ENCODE measurements at regions not wholly inside any gene's neighbourhood (a gene's known extent, or its start where the extent isn't known, plus 50 kb on each side); places are given as distances from the start of the nearest gene placed in this dataset.
"Not testable (repeated sequence)": the region's sequence is repeated elsewhere in the genome, so short reads cannot be mapped to it uniquely, and the experiment has no call there.

DNA sequence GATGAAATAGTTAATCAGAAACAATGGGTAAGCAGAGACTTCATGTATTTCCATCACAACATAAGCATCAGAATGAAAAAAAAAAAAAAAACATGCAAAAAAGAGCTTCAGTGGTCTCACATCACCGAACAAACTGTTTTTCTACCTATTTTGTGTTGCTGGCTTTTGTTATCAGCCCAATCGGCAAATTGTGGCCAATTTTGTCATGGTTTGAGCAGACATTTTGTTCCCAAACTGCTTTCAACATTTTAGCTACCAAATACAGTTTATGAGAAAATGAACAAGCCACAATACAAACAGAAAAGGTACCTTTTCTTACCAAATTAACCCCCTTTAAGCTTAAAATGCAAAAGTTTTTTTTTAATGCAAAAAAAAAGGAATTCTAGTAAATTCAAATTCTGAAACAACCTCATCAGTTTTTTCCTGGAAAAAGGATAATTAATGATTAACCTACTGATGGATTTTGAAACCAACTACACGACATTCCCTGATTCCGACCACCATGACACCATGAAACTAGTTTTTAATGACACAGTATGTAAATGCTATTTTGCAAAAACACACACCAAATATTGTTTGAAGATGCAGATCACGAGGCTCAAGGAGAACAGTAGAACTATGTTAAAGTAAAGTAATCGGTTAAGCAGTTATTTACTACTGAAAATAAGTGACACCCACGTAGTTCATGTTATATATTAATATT lies 316.7 kb downstream of the BCL2L11 start:
- H3K36me3 ChIP-seq (ENCODE audit: control insufficient read depth, insufficient read depth, low read length); ATAC-seq; H3K4me1 ChIP-seq (ENCODE audit: control insufficient read depth, insufficient read depth, low read length); POLR2A ChIA-PET; DNase-seq (ENCODE audit: low read depth, low spot score); BruUV-seq (replicated peaks); H3K9me3 ChIP-seq (ENCODE audit: control insufficient read depth, insufficient read depth, low read depth, low read length); intact Hi-C loops (cut with micrococcal nuclease; ENCODE audit: unreplicated experiment); in situ Hi-C loops (cut with HindIII; ENCODE audit: low pct_unique_long_range_greater_than_20kb, low sequenced_read_pairs); H3K27ac ChIP-seq (ENCODE audit: low read length); H3K27me3 ChIP-seq (ENCODE audit: control insufficient read depth, insufficient read depth, low read length); H3K4me3 ChIP-seq (ENCODE audit: low read depth in 2 of 2, low read length in 2 of 2); CTCF ChIA-PET: not testable (repeated sequence)

DNA sequence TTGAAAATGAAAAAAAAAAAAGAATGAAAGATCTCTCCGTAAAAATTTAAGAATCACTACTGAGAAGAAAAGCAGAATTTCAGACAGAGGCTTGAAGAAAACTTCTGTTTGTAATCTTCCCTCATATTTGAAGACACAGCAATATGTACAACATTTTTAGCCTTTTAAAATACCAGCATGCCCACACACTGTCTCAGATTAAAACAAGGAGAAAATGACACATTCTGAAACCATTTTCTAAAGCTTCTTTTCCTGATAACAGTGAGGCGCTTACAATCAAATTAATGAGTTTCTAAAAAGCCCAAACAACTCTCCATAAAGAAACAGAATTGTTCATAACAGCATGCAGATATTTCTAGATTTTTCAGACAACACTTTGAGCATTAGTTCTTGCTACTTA lies 317.4 kb downstream of the BCL2L11 start:
- CTCF ChIA-PET; H3K9me3 ChIP-seq (ENCODE audit: control insufficient read depth, insufficient read depth, low read depth, low read length); H3K27ac ChIP-seq (ENCODE audit: low read length); H3K27me3 ChIP-seq (ENCODE audit: control insufficient read depth, insufficient read depth, low read length); in situ Hi-C loops (cut with HindIII; ENCODE audit: low pct_unique_long_range_greater_than_20kb, low sequenced_read_pairs); ATAC-seq; H3K4me1 ChIP-seq (ENCODE audit: control insufficient read depth, insufficient read depth, low read length); intact Hi-C loops (cut with micrococcal nuclease; ENCODE audit: unreplicated experiment); DNase-seq (ENCODE audit: low read depth, low spot score); POLR2A ChIA-PET; H3K36me3 ChIP-seq (ENCODE audit: control insufficient read depth, insufficient read depth, low read length); H3K4me3 ChIP-seq (ENCODE audit: low read depth in 2 of 2, low read length in 2 of 2); BruUV-seq (replicated peaks): not testable (repeated sequence)

GRCh38 chr2:111439237-111439636 lies 318.5 kb downstream of the BCL2L11 start:
- CTCF ChIA-PET = not testable (repeated sequence)

GRCh38 chr2:111441614-111442013 lies 320.9 kb downstream of the BCL2L11 start:
- POLR2A ChIA-PET; H3K4me3 ChIP-seq (ENCODE audit: low read depth in 2 of 2, low read length in 2 of 2); intact Hi-C loops (cut with micrococcal nuclease; ENCODE audit: unreplicated experiment); BruUV-seq (replicated peaks); H3K27me3 ChIP-seq (ENCODE audit: control insufficient read depth, insufficient read depth, low read length); in situ Hi-C loops (cut with HindIII; ENCODE audit: low pct_unique_long_range_greater_than_20kb, low sequenced_read_pairs); DNase-seq (ENCODE audit: low read depth, low spot score); CTCF ChIA-PET; H3K36me3 ChIP-seq (ENCODE audit: control insufficient read depth, insufficient read depth, low read length); H3K9me3 ChIP-seq (ENCODE audit: control insufficient read depth, insufficient read depth, low read depth, low read length); H3K4me1 ChIP-seq (ENCODE audit: control insufficient read depth, insufficient read depth, low read length); ATAC-seq: not testable (repeated sequence)
- peak overlapping the region; percentile 39; the same call in 1 of the 2 replicates for H3K27ac ChIP-seq (ENCODE audit: low read length)

More at GRCh38 chr2:111439237-111439636, 318.5 kb downstream of the BCL2L11 start:
- H3K36me3 ChIP-seq (ENCODE audit: control insufficient read depth, insufficient read depth, low read length); H3K9me3 ChIP-seq (ENCODE audit: control insufficient read depth, insufficient read depth, low read depth, low read length); H3K4me1 ChIP-seq (ENCODE audit: control insufficient read depth, insufficient read depth, low read length); POLR2A ChIA-PET; H3K4me3 ChIP-seq (ENCODE audit: low read depth in 2 of 2, low read length in 2 of 2); intact Hi-C loops (cut with micrococcal nuclease; ENCODE audit: unreplicated experiment); ATAC-seq; H3K27ac ChIP-seq (ENCODE audit: low read length); in situ Hi-C loops (cut with HindIII; ENCODE audit: low pct_unique_long_range_greater_than_20kb, low sequenced_read_pairs); H3K27me3 ChIP-seq (ENCODE audit: control insufficient read depth, insufficient read depth, low read length); DNase-seq (ENCODE audit: low read depth, low spot score): not testable (repeated sequence)
- BruUV-seq (replicated peaks) = TSS peak; percentile 37

- H3K9me3 ChIP-seq (ENCODE audit: control insufficient read depth, insufficient read depth, low read depth, low read length); H3K4me1 ChIP-seq (ENCODE audit: control insufficient read depth, insufficient read depth, low read length); DNase-seq (ENCODE audit: low read depth, low spot score); H3K36me3 ChIP-seq (ENCODE audit: control insufficient read depth, insufficient read depth, low read length); POLR2A ChIA-PET; H3K27me3 ChIP-seq (ENCODE audit: control insufficient read depth, insufficient read depth, low read length); H3K27ac ChIP-seq (ENCODE audit: low read length); BruUV-seq (replicated peaks); intact Hi-C loops (cut with micrococcal nuclease; ENCODE audit: unreplicated experiment); CTCF ChIA-PET; H3K4me3 ChIP-seq (ENCODE audit: low read depth in 2 of 2, low read length in 2 of 2); in situ Hi-C loops (cut with HindIII; ENCODE audit: low pct_unique_long_range_greater_than_20kb, low sequenced_read_pairs): not testable (repeated sequence)
- ATAC-seq = peak; percentile 35; the same call in 1 of the 2 replicates
Observed at GRCh38 chr2:111442767-111443454, 322.2 kb downstream of the BCL2L11 start.

DNA sequence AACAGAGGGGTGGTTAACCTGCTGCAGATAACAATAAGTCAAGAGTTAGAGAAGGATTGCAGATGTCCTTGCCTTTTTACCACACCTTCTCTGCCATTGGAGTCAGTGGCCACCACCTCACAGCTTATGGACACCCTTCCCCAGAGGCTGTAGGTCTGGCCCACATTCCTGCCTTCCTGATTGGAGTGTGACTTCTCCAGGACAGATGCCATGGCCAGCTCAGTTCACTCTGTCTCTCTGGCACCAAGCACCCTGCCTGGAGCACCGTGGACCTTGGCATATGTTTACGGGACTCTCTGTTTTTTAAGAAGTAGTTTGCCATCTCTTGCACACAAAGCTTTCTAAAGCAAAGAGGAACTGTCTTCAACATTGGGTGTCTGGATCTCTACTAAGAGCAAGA lies 323.8 kb downstream of the BCL2L11 start:
- ATAC-seq; BruUV-seq (replicated peaks); H3K4me1 ChIP-seq (ENCODE audit: control insufficient read depth, insufficient read depth, low read length); H3K36me3 ChIP-seq (ENCODE audit: control insufficient read depth, insufficient read depth, low read length); H3K4me3 ChIP-seq (ENCODE audit: low read depth in 2 of 2, low read length in 2 of 2); H3K27ac ChIP-seq (ENCODE audit: low read length); POLR2A ChIA-PET; H3K9me3 ChIP-seq (ENCODE audit: control insufficient read depth, insufficient read depth, low read depth, low read length); intact Hi-C loops (cut with micrococcal nuclease; ENCODE audit: unreplicated experiment); DNase-seq (ENCODE audit: low read depth, low spot score); in situ Hi-C loops (cut with HindIII; ENCODE audit: low pct_unique_long_range_greater_than_20kb, low sequenced_read_pairs); H3K27me3 ChIP-seq (ENCODE audit: control insufficient read depth, insufficient read depth, low read length); CTCF ChIA-PET: not testable (repeated sequence)

GRCh38 chr2:111445191-111445929 lies 324.6 kb downstream of the BCL2L11 start:
- H3K4me3 ChIP-seq (ENCODE audit: low read depth in 2 of 2, low read length in 2 of 2); H3K27ac ChIP-seq (ENCODE audit: low read length); BruUV-seq (replicated peaks); H3K9me3 ChIP-seq (ENCODE audit: control insufficient read depth, insufficient read depth, low read depth, low read length); CTCF ChIA-PET; POLR2A ChIA-PET; H3K4me1 ChIP-seq (ENCODE audit: control insufficient read depth, insufficient read depth, low read length); DNase-seq (ENCODE audit: low read depth, low spot score); intact Hi-C loops (cut with micrococcal nuclease; ENCODE audit: unreplicated experiment); H3K27me3 ChIP-seq (ENCODE audit: control insufficient read depth, insufficient read depth, low read length); H3K36me3 ChIP-seq (ENCODE audit: control insufficient read depth, insufficient read depth, low read length); in situ Hi-C loops (cut with HindIII; ENCODE audit: low pct_unique_long_range_greater_than_20kb, low sequenced_read_pairs): not testable (repeated sequence)
- ATAC-seq = 0 out of 2 replicates have a peak, but pooled peaks have one; percentile 27
